ENCODE measurements at regions not wholly inside any gene's neighbourhood (a gene's known extent, or its start where the extent isn't known, plus 50 kb on each side); places are given as distances from the start of the nearest gene placed in this dataset.
"Not testable (repeated sequence)": the region's sequence is repeated elsewhere in the genome, so short reads cannot be mapped to it uniquely, and the experiment has no call there.

DNA sequence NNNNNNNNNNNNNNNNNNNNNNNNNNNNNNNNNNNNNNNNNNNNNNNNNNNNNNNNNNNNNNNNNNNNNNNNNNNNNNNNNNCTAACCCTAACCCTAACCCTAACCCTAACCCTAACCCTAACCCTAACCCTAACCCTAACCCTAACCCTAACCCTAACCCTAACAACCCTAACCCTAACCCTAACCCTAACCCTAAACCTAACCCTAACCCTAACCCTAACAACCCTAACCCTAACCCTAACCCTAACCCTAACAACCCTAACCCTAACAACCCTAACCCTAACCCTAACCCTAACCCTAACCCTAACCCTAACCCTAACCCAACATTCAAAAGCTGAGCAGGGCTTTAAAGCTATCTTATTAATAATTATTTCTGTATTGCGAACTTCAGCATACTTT is 182.5 kb upstream of the FAM20C start:
- H3K4me2 ChIP-seq (ENCODE audit: insufficient read depth, low read length, poor library complexity, severe bottlenecking); H2BK12ac ChIP-seq (ENCODE audit: low read length); H3K14ac ChIP-seq (ENCODE audit: low read length); DNase-seq (ENCODE audit: low spot score); H3K9ac ChIP-seq (ENCODE audit: low read depth, low read length, poor library complexity); H3K9me3 ChIP-seq (replicated peaks in 1 of 2; ENCODE audit: control insufficient read depth in 2 of 2, insufficient read depth in 1 of 2, low read depth in 1 of 2, low read length in 2 of 2); H2AK5ac ChIP-seq (ENCODE audit: low read depth, low read length); H3K4me1 ChIP-seq (ENCODE audit: control insufficient read depth in 2 of 2, insufficient read depth in 1 of 2, low read depth in 1 of 2, low read length in 2 of 2); H3K23ac ChIP-seq (ENCODE audit: low read depth, low read length, poor library complexity); H3K79me1 ChIP-seq (ENCODE audit: low read depth, low read length); H2AFZ ChIP-seq (ENCODE audit: low read length); H2BK15ac ChIP-seq (ENCODE audit: low read length); H3K36me3 ChIP-seq (replicated peaks in 1 of 2; ENCODE audit: control insufficient read depth in 2 of 2, insufficient read depth in 2 of 2, low read length in 2 of 2); H2BK120ac ChIP-seq (ENCODE audit: low read depth, low read length); H4K8ac ChIP-seq (ENCODE audit: low read depth, low read length); H3K27ac ChIP-seq (replicated peaks; ENCODE audit: low read length); H3K4me3 ChIP-seq (ENCODE audit: low read length in 2 of 2); H3K18ac ChIP-seq (ENCODE audit: low read length); H3K27me3 ChIP-seq (ENCODE audit: control insufficient read depth in 3 of 3, insufficient read depth in 3 of 3, low read depth in 1 of 3, low read length in 3 of 3); H4K91ac ChIP-seq (ENCODE audit: low read depth, low read length, poor library complexity); H3K4ac ChIP-seq (ENCODE audit: low read length); H2BK5ac ChIP-seq (ENCODE audit: low read length): not testable (repeated sequence)
- WGBS, 2 donors (ENCODE audit: extremely low coverage in 2 of 2, insufficient read length in 2 of 2, insufficient replicate concordance in 1 of 2), result no CpG with 5 or more reads among the region's 1 CpG

DNA sequence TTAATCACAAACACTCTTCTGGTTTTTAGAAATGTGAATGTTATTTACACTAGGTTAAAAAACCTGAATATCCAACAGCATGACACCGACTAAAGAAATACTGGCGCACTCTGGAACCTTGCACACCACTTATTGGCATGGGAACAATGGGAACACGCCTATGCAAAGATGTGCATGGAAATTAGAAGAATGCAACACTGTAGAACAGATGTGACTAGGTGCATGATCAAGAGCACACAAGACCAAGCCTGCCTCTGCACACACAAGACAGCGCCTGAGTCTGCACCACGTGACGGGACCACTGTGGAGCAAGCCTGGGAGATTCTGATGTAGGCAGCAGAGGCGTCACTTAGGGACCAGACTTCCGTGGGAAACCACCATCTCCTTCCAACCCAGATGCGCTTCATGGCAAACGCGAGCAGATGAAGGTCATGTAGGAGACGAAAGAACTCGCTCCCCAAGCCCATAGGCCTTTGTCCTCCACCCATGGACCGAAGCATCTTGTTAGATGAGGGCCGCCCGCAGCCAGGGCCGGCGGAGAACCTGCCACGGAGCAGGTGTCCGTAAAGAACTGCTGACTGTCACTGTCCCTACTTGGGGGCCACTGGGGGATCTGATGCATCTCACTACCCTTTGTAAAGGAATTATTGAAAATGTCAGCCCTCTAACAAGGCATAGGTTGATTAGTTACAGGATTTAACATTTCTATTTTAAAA is 159.6 kb upstream of the FAM20C start:
- not testable (repeated sequence) for H3K9ac ChIP-seq (ENCODE audit: low read depth, low read length, poor library complexity); H2BK12ac ChIP-seq (ENCODE audit: low read length); H3K4me3 ChIP-seq (ENCODE audit: low read length in 2 of 2); H3K27ac ChIP-seq (replicated peaks; ENCODE audit: low read length); H4K8ac ChIP-seq (ENCODE audit: low read depth, low read length); H3K4ac ChIP-seq (ENCODE audit: low read length); DNase-seq (ENCODE audit: low spot score); H3K79me1 ChIP-seq (ENCODE audit: low read depth, low read length); H2AFZ ChIP-seq (ENCODE audit: low read length); H3K23ac ChIP-seq (ENCODE audit: low read depth, low read length, poor library complexity); H3K9me3 ChIP-seq (replicated peaks in 1 of 2; ENCODE audit: control insufficient read depth in 2 of 2, insufficient read depth in 1 of 2, low read depth in 1 of 2, low read length in 2 of 2); H3K14ac ChIP-seq (ENCODE audit: low read length); H2AK5ac ChIP-seq (ENCODE audit: low read depth, low read length); H2BK5ac ChIP-seq (ENCODE audit: low read length); H3K18ac ChIP-seq (ENCODE audit: low read length); H3K4me2 ChIP-seq (ENCODE audit: insufficient read depth, low read length, poor library complexity, severe bottlenecking); H4K91ac ChIP-seq (ENCODE audit: low read depth, low read length, poor library complexity); H3K27me3 ChIP-seq (ENCODE audit: control insufficient read depth in 3 of 3, insufficient read depth in 3 of 3, low read depth in 1 of 3, low read length in 3 of 3); H3K4me1 ChIP-seq (ENCODE audit: control insufficient read depth in 2 of 2, insufficient read depth in 1 of 2, low read depth in 1 of 2, low read length in 2 of 2); H2BK15ac ChIP-seq (ENCODE audit: low read length); H3K36me3 ChIP-seq (replicated peaks in 1 of 2; ENCODE audit: control insufficient read depth in 2 of 2, insufficient read depth in 2 of 2, low read length in 2 of 2); H2BK120ac ChIP-seq (ENCODE audit: low read depth, low read length)
- no CpG with 5 or more reads among the region's 20 CpGs for WGBS, 2 donors (ENCODE audit: extremely low coverage in 2 of 2, insufficient read length in 2 of 2, insufficient replicate concordance in 1 of 2)

DNA sequence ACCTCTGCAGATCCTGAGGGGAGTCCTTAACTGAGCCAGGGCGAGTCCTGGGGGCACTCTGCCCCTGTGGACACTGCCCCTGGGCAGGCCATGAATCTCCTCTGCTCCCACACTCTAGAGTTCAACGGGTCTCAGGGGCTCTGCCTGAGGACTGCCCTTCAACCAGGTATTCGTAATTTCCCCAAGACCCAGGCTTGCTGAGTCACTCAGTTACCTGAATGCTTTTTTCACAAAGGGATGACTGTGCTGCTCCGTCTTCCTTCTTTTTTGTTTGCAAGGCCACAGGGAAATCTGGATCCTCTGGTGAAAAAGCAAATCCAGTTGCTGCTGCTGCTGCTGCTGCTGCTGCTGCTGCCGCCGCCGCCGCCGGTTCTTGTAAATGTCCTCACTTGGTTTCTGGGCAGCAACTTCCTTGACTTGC is 157.2 kb upstream of the FAM20C start:
- H4K91ac ChIP-seq (ENCODE audit: low read depth, low read length, poor library complexity); H2BK12ac ChIP-seq (ENCODE audit: low read length); DNase-seq (ENCODE audit: low spot score); H2BK15ac ChIP-seq (ENCODE audit: low read length); H2AFZ ChIP-seq (ENCODE audit: low read length); H3K27me3 ChIP-seq (ENCODE audit: control insufficient read depth in 3 of 3, insufficient read depth in 3 of 3, low read depth in 1 of 3, low read length in 3 of 3); H2BK5ac ChIP-seq (ENCODE audit: low read length); H3K9ac ChIP-seq (ENCODE audit: low read depth, low read length, poor library complexity); H3K4me3 ChIP-seq (ENCODE audit: low read length in 2 of 2); H3K4ac ChIP-seq (ENCODE audit: low read length); H3K18ac ChIP-seq (ENCODE audit: low read length); H3K36me3 ChIP-seq (replicated peaks in 1 of 2; ENCODE audit: control insufficient read depth in 2 of 2, insufficient read depth in 2 of 2, low read length in 2 of 2); H3K14ac ChIP-seq (ENCODE audit: low read length); H2AK5ac ChIP-seq (ENCODE audit: low read depth, low read length); H3K79me1 ChIP-seq (ENCODE audit: low read depth, low read length); H2BK120ac ChIP-seq (ENCODE audit: low read depth, low read length); H3K4me2 ChIP-seq (ENCODE audit: insufficient read depth, low read length, poor library complexity, severe bottlenecking); H3K23ac ChIP-seq (ENCODE audit: low read depth, low read length, poor library complexity); H3K9me3 ChIP-seq (replicated peaks in 1 of 2; ENCODE audit: control insufficient read depth in 2 of 2, insufficient read depth in 1 of 2, low read depth in 1 of 2, low read length in 2 of 2); H4K8ac ChIP-seq (ENCODE audit: low read depth, low read length); H3K4me1 ChIP-seq (ENCODE audit: control insufficient read depth in 2 of 2, insufficient read depth in 1 of 2, low read depth in 1 of 2, low read length in 2 of 2); H3K27ac ChIP-seq (replicated peaks; ENCODE audit: low read length): not testable (repeated sequence)
- no CpG with 5 or more reads among the region's 9 CpGs for WGBS, 2 donors (ENCODE audit: extremely low coverage in 2 of 2, insufficient read length in 2 of 2, insufficient replicate concordance in 1 of 2)

DNA sequence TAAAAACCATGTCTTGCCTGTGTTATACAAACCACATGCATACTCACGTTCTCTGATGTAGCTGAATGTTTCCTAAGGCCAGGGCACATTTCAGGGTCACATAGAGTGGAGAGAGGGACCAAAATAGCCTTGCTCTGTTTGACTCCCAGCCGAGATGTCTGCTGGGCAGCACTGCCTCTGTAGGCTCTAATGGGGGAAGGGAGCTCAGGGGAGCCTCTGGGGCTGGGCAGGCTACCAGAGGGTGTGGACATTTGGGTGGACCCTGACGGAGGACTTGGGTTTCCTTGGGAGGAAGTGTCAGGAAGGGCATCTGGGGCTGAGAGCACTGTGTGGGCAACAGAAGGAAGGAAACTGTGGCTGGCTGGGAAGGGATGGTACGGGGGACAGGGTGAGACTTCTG is 155.8 kb upstream of the FAM20C start:
- H2AK5ac ChIP-seq (ENCODE audit: low read depth, low read length); H3K9ac ChIP-seq (ENCODE audit: low read depth, low read length, poor library complexity); H3K36me3 ChIP-seq (replicated peaks in 1 of 2; ENCODE audit: control insufficient read depth in 2 of 2, insufficient read depth in 2 of 2, low read length in 2 of 2); H3K27ac ChIP-seq (replicated peaks; ENCODE audit: low read length); H3K14ac ChIP-seq (ENCODE audit: low read length); H3K27me3 ChIP-seq (ENCODE audit: control insufficient read depth in 3 of 3, insufficient read depth in 3 of 3, low read depth in 1 of 3, low read length in 3 of 3); H3K18ac ChIP-seq (ENCODE audit: low read length); H3K4me3 ChIP-seq (ENCODE audit: low read length in 2 of 2); DNase-seq (ENCODE audit: low spot score); H2BK15ac ChIP-seq (ENCODE audit: low read length); H2BK5ac ChIP-seq (ENCODE audit: low read length); H3K23ac ChIP-seq (ENCODE audit: low read depth, low read length, poor library complexity); H3K4me2 ChIP-seq (ENCODE audit: insufficient read depth, low read length, poor library complexity, severe bottlenecking); H4K8ac ChIP-seq (ENCODE audit: low read depth, low read length); H2BK120ac ChIP-seq (ENCODE audit: low read depth, low read length); H3K4ac ChIP-seq (ENCODE audit: low read length); H3K9me3 ChIP-seq (replicated peaks in 1 of 2; ENCODE audit: control insufficient read depth in 2 of 2, insufficient read depth in 1 of 2, low read depth in 1 of 2, low read length in 2 of 2); H3K4me1 ChIP-seq (ENCODE audit: control insufficient read depth in 2 of 2, insufficient read depth in 1 of 2, low read depth in 1 of 2, low read length in 2 of 2); H2BK12ac ChIP-seq (ENCODE audit: low read length); H3K79me1 ChIP-seq (ENCODE audit: low read depth, low read length); H4K91ac ChIP-seq (ENCODE audit: low read depth, low read length, poor library complexity); H2AFZ ChIP-seq (ENCODE audit: low read length): not testable (repeated sequence)
- WGBS, 2 donors (ENCODE audit: extremely low coverage in 2 of 2, insufficient read length in 2 of 2, insufficient replicate concordance in 1 of 2), result no CpG with 5 or more reads among the region's 4 CpGs

Measured in neuronal stem cell (in vitro differentiated cells).